HEK293 (cell line): ENCODE measurements at regions not wholly inside any gene's neighbourhood (a gene's known extent, or its start where the extent isn't known, plus 50 kb on each side); places are given as distances from the start of the nearest gene placed in this dataset.

Experiments
- CTCF ChIA-PET: fragments of 350-600 bp; formaldehyde crosslinking; extraction: SDS; loops from one replicate; lab custom pipeline; 2021; ENCODE audit warnings: antibody characterized with exemption; lab: Yijun Ruan, JAX
- POLR2A ChIA-PET: fragments of 300-600 bp; formaldehyde crosslinking; extraction: SDS; loops from one replicate; lab custom pipeline; 2020; ENCODE audit warnings: antibody characterized with exemption, inconsistent platforms; lab: Yijun Ruan, JAX
- H3K27ac ChIP-seq: fragments of 200-500 bp; sonication (Bioruptor generic); 2 replicates; pipeline ENCODE4 v1.5.1; 2014; ENCODE audit warnings: low read depth, low read length, control low read depth, inconsistent platforms; ENCODE audit errors: extremely low read depth
- H3K36me3 ChIP-seq, 2 experiments: fragments of 200-500 bp in 1 of 2; sonication (Bioruptor generic) in 1 of 2; 1 replicate in 1 of 2; 2 replicates in 1 of 2; pipeline ENCODE4 v1.5.1; 2014 to 2017; ENCODE audit warnings: inconsistent platforms in 2 of 2, low read length in 2 of 2; ENCODE audit not compliant: control insufficient read depth in 2 of 2, insufficient read depth in 1 of 2
- H3K4me1 ChIP-seq: fragments of 200-500 bp; sonication (Bioruptor generic); 2 replicates; pipeline ENCODE4 v1.5.1; 2014; ENCODE audit warnings: mild to moderate bottlenecking, low read length, inconsistent platforms; ENCODE audit not compliant: control insufficient read depth, insufficient read depth
- H3K4me3 ChIP-seq: 2 replicates; pipeline ENCODE4 v1.5.1; 2011; ENCODE audit warnings: low read depth, mild to moderate bottlenecking, control low read depth, low read length, moderate library complexity
- H3K9me3 ChIP-seq: fragments of 200-500 bp; sonication (Bioruptor generic); 2 replicates; pipeline ENCODE4 v1.5.1; 2014; ENCODE audit warnings: low read depth, low read length, inconsistent platforms; ENCODE audit not compliant: control insufficient read depth, insufficient read depth
- MZF1 ChIP-seq: fragments of 450-650 bp; formaldehyde crosslinking; IDR thresholded peaks from 2 replicates; pipeline ENCODE4 v1.5.1; 2017; ENCODE audit warnings: missing biosample characterization, missing genetic modification characterization, borderline replicate concordance
- SP2 ChIP-seq: fragments of 450-650 bp; formaldehyde crosslinking; IDR thresholded peaks from 2 replicates; pipeline ENCODE4 v1.5.1; 2016; ENCODE audit warnings: missing biosample characterization, missing genetic modification characterization
- ZBTB11 ChIP-seq: fragments of 450-650 bp; formaldehyde crosslinking; conservative IDR thresholded peaks from 2 replicates; pipeline ENCODE4 v1.5.1; 2016; ENCODE audit warnings: low read depth, missing biosample characterization, missing genetic modification characterization
- ZNF132 ChIP-seq: fragments of 450-650 bp; formaldehyde crosslinking; IDR thresholded peaks from 2 replicates; pipeline ENCODE4 v1.5.1; 2017; ENCODE audit warnings: missing biosample characterization, missing genetic modification characterization, borderline replicate concordance
- ZNF133 ChIP-seq: fragments of 450-650 bp; formaldehyde crosslinking; IDR thresholded peaks from 2 replicates; pipeline ENCODE4 v1.5.1; 2016; ENCODE audit warnings: missing biosample characterization, missing genetic modification characterization
- ZNF140 ChIP-seq: fragments of 450-650 bp; formaldehyde crosslinking; IDR thresholded peaks from 2 replicates; pipeline ENCODE4 v1.5.1; 2016; ENCODE audit warnings: missing biosample characterization, missing genetic modification characterization
- ZNF155 ChIP-seq: fragments of 450-650 bp; formaldehyde crosslinking; IDR thresholded peaks from 2 replicates; pipeline ENCODE4 v1.5.1; 2016; ENCODE audit warnings: missing biosample characterization, missing genetic modification characterization
- ZNF223 ChIP-seq: fragments of 450-650 bp; formaldehyde crosslinking; IDR thresholded peaks from 2 replicates; pipeline ENCODE4 v1.5.1; 2016; ENCODE audit warnings: missing biosample characterization, missing genetic modification characterization
- ZNF266 ChIP-seq: fragments of 450-650 bp; formaldehyde crosslinking; IDR thresholded peaks from 2 replicates; pipeline ENCODE4 v1.5.1; 2016; ENCODE audit warnings: missing biosample characterization, missing genetic modification characterization, low read depth
- ZNF324 ChIP-seq: fragments of 450-650 bp; formaldehyde crosslinking; IDR thresholded peaks from 2 replicates; pipeline ENCODE4 v1.5.1; 2016; ENCODE audit warnings: missing biosample characterization, missing genetic modification characterization
- ZNF529 ChIP-seq: fragments of 450-650 bp; formaldehyde crosslinking; IDR thresholded peaks from 2 replicates; pipeline ENCODE4 v1.5.1; 2017; ENCODE audit warnings: missing genetic modification characterization, missing biosample characterization; ENCODE audit not compliant: insufficient replicate concordance
- ZNF623 ChIP-seq: fragments of 450-650 bp; formaldehyde crosslinking; IDR thresholded peaks from 2 replicates; pipeline ENCODE4 v1.5.1; 2016; ENCODE audit warnings: missing biosample characterization, missing genetic modification characterization
- ZNF626 ChIP-seq: fragments of 450-650 bp; sonication (Bioruptor Pico); formaldehyde crosslinking; IDR thresholded peaks from 2 replicates; pipeline ENCODE4 v1.5.1; 2018; ENCODE audit warnings: missing biosample characterization, missing genetic modification characterization, inconsistent platforms
- ZNF692 ChIP-seq: fragments of 450-650 bp; formaldehyde crosslinking; IDR thresholded peaks from 2 replicates; pipeline ENCODE4 v1.5.1; 2016; ENCODE audit warnings: missing biosample characterization, missing genetic modification characterization
- ZNF830 ChIP-seq: fragments of 450-650 bp; IDR thresholded peaks from 2 replicates; pipeline ENCODE4 v1.5.0; 2018; ENCODE audit warnings: missing biosample characterization, missing genetic modification characterization, low read depth, mild to moderate bottlenecking, moderate library complexity
- TF ChIP-seq, protein P1 (sequence below): fragments of 450-650 bp; formaldehyde crosslinking; IDR thresholded peaks from 2 replicates; pipeline ENCODE4 v1.5.1; 2016; ENCODE audit warnings: missing biosample characterization, missing genetic modification characterization
- TF ChIP-seq, protein P2 (sequence below): fragments of 450-650 bp; formaldehyde crosslinking; IDR thresholded peaks from 2 replicates; pipeline ENCODE4 v1.5.1; 2016; ENCODE audit warnings: missing biosample characterization, missing genetic modification characterization, low read depth

GRCh38 chr5:8521991-8522390, 653.0 kb downstream of the MTRR start:
- no peaks in the 10 kb centered on the region for H3K4me1 ChIP-seq
- no peak overlapping the region for H3K4me3 ChIP-seq
- CTCF ChIA-PET: interaction anchor here (0.6 kb wide), 1 partner anchor 813 kb away, joined by 3 read pairs; no protein-coding TSS in a partner anchor
- H3K9me3 ChIP-seq: no peaks in the 10 kb centered on the region
- TF ChIP-seq ZBTB11 (tag by site-specific recombination) (no peak), ZNF830 (no peak), ZNF155 (tag by site-specific recombination) (no peak), ZNF623 (no peak), ZNF529 (tag by site-specific recombination) (no peak), ZNF266 (tag by site-specific recombination) (no peak)
- TF ChIP-seq, all 188 proteins: peak for 0
- POLR2A ChIA-PET: no interaction called here
- Histone ChIP-seq H3K36me3 (no peaks in the 10 kb centered on the region), H3K27ac (no peak overlapping the region)

- Histone ChIP-seq H3K36me3 (no peaks in the 10 kb centered on the region), H3K4me1 (no peaks in the 10 kb centered on the region), H3K9me3 (no peaks in the 10 kb centered on the region), H3K27ac (no peak overlapping the region), H3K4me3 (no peak overlapping the region)
- POLR2A ChIA-PET: no interaction called here
- no peak for TF ChIP-seq MZF1
- no peak for TF ChIP-seq ZNF223 (tag by site-specific recombination)
- TF ChIP-seq ZNF324: no peak
- TF ChIP-seq ZNF140 (tag by site-specific recombination): no peak
- TF ChIP-seq ZNF133 (tag by site-specific recombination): no peak
- TF ChIP-seq ZNF132 (tag by site-specific recombination): no peak
- TF ChIP-seq, protein P1, sequence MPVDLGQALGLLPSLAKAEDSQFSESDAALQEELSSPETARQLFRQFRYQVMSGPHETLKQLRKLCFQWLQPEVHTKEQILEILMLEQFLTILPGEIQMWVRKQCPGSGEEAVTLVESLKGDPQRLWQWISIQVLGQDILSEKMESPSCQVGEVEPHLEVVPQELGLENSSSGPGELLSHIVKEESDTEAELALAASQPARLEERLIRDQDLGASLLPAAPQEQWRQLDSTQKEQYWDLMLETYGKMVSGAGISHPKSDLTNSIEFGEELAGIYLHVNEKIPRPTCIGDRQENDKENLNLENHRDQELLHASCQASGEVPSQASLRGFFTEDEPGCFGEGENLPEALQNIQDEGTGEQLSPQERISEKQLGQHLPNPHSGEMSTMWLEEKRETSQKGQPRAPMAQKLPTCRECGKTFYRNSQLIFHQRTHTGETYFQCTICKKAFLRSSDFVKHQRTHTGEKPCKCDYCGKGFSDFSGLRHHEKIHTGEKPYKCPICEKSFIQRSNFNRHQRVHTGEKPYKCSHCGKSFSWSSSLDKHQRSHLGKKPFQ (tag by site-specific recombination): no peak
- TF ChIP-seq ZNF626 (tag by site-specific recombination): no peak
- TF ChIP-seq ZNF692 (tag by site-specific recombination): no peak
- no peak for TF ChIP-seq SP2 (tag by site-specific recombination)
- TF ChIP-seq, protein P2, sequence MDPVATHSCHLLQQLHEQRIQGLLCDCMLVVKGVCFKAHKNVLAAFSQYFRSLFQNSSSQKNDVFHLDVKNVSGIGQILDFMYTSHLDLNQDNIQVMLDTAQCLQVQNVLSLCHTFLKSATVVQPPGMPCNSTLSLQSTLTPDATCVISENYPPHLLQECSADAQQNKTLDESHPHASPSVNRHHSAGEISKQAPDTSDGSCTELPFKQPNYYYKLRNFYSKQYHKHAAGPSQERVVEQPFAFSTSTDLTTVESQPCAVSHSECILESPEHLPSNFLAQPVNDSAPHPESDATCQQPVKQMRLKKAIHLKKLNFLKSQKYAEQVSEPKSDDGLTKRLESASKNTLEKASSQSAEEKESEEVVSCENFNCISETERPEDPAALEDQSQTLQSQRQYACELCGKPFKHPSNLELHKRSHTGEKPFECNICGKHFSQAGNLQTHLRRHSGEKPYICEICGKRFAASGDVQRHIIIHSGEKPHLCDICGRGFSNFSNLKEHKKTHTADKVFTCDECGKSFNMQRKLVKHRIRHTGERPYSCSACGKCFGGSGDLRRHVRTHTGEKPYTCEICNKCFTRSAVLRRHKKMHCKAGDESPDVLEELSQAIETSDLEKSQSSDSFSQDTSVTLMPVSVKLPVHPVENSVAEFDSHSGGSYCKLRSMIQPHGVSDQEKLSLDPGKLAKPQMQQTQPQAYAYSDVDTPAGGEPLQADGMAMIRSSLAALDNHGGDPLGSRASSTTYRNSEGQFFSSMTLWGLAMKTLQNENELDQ (tag by site-specific recombination): no peak
- CTCF ChIA-PET: interaction anchor here (0.5 kb wide), 1 partner anchor 303 kb away, joined by 3 read pairs; no protein-coding TSS in a partner anchor
Measured at GRCh38 chr5:8522646-8523045, 653.7 kb downstream of the MTRR start.
